Endothelial cell of umbilical vein (primary cell): ENCODE measurements at regions not wholly inside any gene's neighbourhood (a gene's known extent, or its start where the extent isn't known, plus 50 kb on each side); places are given as distances from the start of the nearest gene placed in this dataset.

Source experiments
- CTCF ChIP-seq, 2 donors: IDR thresholded peaks; 1 replicate in 1 of 2; 2 replicates in 1 of 2; pipeline ENCODE4 v1.5.1; 2011; ENCODE audit warnings: low read length in 2 of 2, mild to moderate bottlenecking in 2 of 2, moderate library complexity in 2 of 2, control low read depth in 1 of 2, inconsistent platforms in 1 of 2, low read depth in 1 of 2; ENCODE audit not compliant: insufficient read depth in 1 of 2; ENCODE audit errors: extremely low read depth in 1 of 2
- EZH2 ChIP-seq: IDR thresholded peaks from 2 replicates; pipeline ENCODE4 v1.6.1; 2012; ENCODE audit warnings: borderline replicate concordance, low read depth, mild to moderate bottlenecking, moderate library complexity, low read length, inconsistent platforms; ENCODE audit not compliant: severe bottlenecking
- GATA2 ChIP-seq: IDR thresholded peaks from 2 replicates; pipeline ENCODE4 v1.7.0; 2011; ENCODE audit warnings: low read depth, mild to moderate bottlenecking, moderate library complexity, mixed read lengths, low read length; ENCODE audit not compliant: insufficient read length, insufficient read depth
- JUN ChIP-seq: IDR thresholded peaks from 2 replicates; pipeline ENCODE4 v1.6.1; 2011; ENCODE audit warnings: borderline replicate concordance, low read depth; ENCODE audit not compliant: insufficient read length, insufficient read depth
- MAX ChIP-seq: IDR thresholded peaks from 2 replicates; pipeline ENCODE4 v1.6.1; 2011; ENCODE audit not compliant: insufficient read depth, insufficient read length
- MYC ChIP-seq: IDR thresholded peaks from one replicate; pipeline ENCODE4 v1.6.1; 2011; ENCODE audit warnings: mild to moderate bottlenecking, low read depth, low read length
- POLR2A ChIP-seq: IDR thresholded peaks from 2 replicates; pipeline ENCODE4 v1.6.1; 2012; ENCODE audit warnings: low read depth, mild to moderate bottlenecking, control low read depth, low read length
- POLR2AphosphoS5 ChIP-seq: IDR thresholded peaks from 2 replicates; pipeline ENCODE4 v1.6.1; 2012; ENCODE audit warnings: low read depth, mild to moderate bottlenecking, control low read depth, low read length, moderate library complexity; ENCODE audit not compliant: insufficient read depth

GRCh38 chr6:28711325-28711724 is 185.6 kb downstream of the GPX5 start:
- TF ChIP-seq JUN (no peak), POLR2A (no peak), POLR2AphosphoS5 (no peak), CTCF (IDR thresholded peaks at IDR 0.05; ENCODE audit: extremely low read depth in 1 of 2, insufficient read depth in 1 of 2, low read depth in 1 of 2, low read length in 2 of 2) (no peak), EZH2 (no peak), MYC (no peak), GATA2 (no peak), MAX (no peak)
